Thoracic aorta (tissue), 2 donors: ENCODE measurements at regions not wholly inside any gene's neighbourhood (a gene's known extent, or its start where the extent isn't known, plus 50 kb on each side); places are given as distances from the start of the nearest gene placed in this dataset.

Experiments used
- ATAC-seq: fragments of 150-250 bp; one replicate; pipeline ENCODE4 v1.8.0; 2017; ENCODE audit warnings: low read depth; ENCODE audit not compliant: insufficient number of reproducible peaks, low FRiP score
- DNase-seq: peaks from one replicate; pipeline ENCODE4 v3.0.0-alpha.2; 2020; ENCODE audit warnings: low spot score
- H3K27ac ChIP-seq, 2 donors: fragments of 200-600 bp; sonication (generic); 1 replicate in 1 of 2; 2 replicates in 1 of 2; pipeline ENCODE4 v1.5.1; 2016; ENCODE audit warnings: mild to moderate bottlenecking in 2 of 2, moderate library complexity in 2 of 2
- H3K27me3 ChIP-seq: fragments of 200-600 bp; sonication (generic); replicated peaks from 2 replicates; pipeline ENCODE4 v1.6.0; 2016; ENCODE audit warnings: mild to moderate bottlenecking; ENCODE audit not compliant: insufficient read depth
- H3K36me3 ChIP-seq: fragments of 200-600 bp; sonication (generic); one replicate; pipeline ENCODE4 v1.5.1; 2016
- H3K4me1 ChIP-seq, 2 donors: fragments of 200-600 bp; sonication (generic); 1 replicate in 1 of 2; 2 replicates in 1 of 2; pipeline versions ENCODE4 v1.5.1 to v1.6.0; 2016; ENCODE audit warnings: low read depth in 2 of 2, mild to moderate bottlenecking in 1 of 2; ENCODE audit not compliant: control insufficient read depth in 1 of 2
- H3K4me3 ChIP-seq: fragments of 200-600 bp; sonication (generic); 2 replicates; pipeline ENCODE4 v1.5.1; 2016; ENCODE audit warnings: mild to moderate bottlenecking
- H3K9me3 ChIP-seq: fragments of 200-600 bp; sonication (generic); 2 replicates; pipeline ENCODE4 v1.5.1; 2016
- TF ChIP-seq, protein P1 (sequence below): fragments of 200-600 bp; sonication (generic); IDR thresholded peaks from one replicate; pipeline ENCODE4 v1.5.1; 2019; ENCODE audit warnings: antibody characterized with exemption

DNA sequence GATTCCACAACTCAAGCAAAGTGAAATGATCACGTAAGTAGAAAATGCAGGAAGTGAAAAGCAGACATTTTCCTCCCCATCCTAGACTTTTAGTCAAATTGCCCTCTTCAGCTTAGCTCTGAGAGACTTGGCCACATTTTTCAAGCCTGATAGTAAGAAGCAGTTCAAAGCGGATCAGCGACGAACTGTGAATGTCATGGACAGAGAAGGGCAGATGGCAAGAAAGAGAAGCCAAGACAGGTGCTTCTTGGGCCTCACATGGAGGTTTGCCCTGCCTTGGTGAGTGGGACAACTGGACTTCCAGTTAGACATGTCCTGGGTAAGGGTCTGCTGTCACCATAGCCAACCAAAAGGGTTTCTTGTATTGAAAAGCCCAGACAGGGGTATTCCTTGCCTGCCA lies 291.5 kb downstream of the MED10 start:
- Histone ChIP-seq H3K9me3 (no peaks in the 10 kb centered on the region), H3K4me1 (peaks cover 0 to 7% of the 10 kb centered on the region in 2 donors), H3K27me3 (no peaks in the 10 kb centered on the region), H3K4me3 (no peak overlapping the region), H3K36me3 (no peaks in the 10 kb centered on the region), H3K27ac (no peak overlapping the region)
- TF ChIP-seq, protein P1, sequence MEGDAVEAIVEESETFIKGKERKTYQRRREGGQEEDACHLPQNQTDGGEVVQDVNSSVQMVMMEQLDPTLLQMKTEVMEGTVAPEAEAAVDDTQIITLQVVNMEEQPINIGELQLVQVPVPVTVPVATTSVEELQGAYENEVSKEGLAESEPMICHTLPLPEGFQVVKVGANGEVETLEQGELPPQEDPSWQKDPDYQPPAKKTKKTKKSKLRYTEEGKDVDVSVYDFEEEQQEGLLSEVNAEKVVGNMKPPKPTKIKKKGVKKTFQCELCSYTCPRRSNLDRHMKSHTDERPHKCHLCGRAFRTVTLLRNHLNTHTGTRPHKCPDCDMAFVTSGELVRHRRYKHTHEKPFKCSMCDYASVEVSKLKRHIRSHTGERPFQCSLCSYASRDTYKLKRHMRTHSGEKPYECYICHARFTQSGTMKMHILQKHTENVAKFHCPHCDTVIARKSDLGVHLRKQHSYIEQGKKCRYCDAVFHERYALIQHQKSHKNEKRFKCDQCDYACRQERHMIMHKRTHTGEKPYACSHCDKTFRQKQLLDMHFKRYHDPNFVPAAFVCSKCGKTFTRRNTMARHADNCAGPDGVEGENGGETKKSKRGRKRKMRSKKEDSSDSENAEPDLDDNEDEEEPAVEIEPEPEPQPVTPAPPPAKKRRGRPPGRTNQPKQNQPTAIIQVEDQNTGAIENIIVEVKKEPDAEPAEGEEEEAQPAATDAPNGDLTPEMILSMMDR: no peak
- no peak for ATAC-seq
- no peak for DNase-seq

DNA sequence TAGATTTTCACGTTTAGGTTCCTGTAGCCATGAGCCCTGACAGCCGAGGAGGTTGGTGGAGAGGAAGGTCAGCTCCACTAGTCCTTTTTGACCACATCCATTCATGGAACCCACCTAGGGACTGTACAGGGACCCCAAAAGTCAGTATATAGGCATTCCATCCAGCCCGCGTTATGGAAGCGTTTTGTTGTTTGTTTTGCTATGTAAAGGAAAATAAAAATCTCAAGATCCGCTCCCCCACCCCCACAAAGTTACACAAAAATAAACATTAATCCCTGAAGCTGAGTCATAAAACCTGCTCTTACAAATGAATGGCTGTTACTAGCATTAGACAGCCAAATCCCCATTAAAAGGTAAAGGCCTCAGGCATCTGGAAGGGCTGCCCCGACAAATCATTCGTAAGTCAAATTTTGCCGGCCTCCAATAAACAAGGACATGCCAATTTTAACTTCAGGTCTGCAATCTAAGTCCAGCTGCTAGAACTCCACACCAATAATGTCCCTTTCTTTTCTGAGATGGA lies 292.9 kb downstream of the MED10 start:
- Histone ChIP-seq H3K27me3 (no peaks in the 10 kb centered on the region), H3K4me3 (no peak overlapping the region), H3K4me1 (peaks cover 0 to 7% of the 10 kb centered on the region in 2 donors), H3K27ac (no peak overlapping the region), H3K36me3 (no peaks in the 10 kb centered on the region), H3K9me3 (no peaks in the 10 kb centered on the region)
- ATAC-seq (no peak), DNase-seq (no peak)
- TF ChIP-seq, protein P1: no peak

DNA sequence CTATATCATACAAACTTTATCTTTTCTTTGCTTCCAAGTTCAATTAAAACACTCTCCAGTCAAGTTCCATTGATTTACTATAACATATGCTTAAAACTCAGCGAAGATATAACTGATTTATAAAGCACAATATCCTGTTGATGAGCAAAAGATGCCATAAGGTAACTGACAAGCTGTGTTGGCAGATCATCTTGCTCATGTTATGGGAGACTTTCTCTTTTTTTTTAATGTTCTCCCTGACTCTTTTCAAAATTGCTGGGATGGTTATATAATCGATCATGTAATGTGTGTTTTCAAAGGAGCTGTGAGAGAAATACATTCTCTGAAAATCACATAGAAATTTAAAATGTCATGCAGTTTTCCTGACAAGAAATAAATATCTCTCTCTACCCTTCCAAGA lies 293.5 kb downstream of the MED10 start:
- no peak for ATAC-seq
- Histone ChIP-seq H3K9me3 (no peaks in the 10 kb centered on the region), H3K4me3 (no peak overlapping the region), H3K27ac (no peak overlapping the region), H3K4me1 (peaks cover 0 to 7% of the 10 kb centered on the region in 2 donors), H3K27me3 (no peaks in the 10 kb centered on the region), H3K36me3 (no peaks in the 10 kb centered on the region)
- no peak for DNase-seq
- TF ChIP-seq, protein P1: no peak

DNA sequence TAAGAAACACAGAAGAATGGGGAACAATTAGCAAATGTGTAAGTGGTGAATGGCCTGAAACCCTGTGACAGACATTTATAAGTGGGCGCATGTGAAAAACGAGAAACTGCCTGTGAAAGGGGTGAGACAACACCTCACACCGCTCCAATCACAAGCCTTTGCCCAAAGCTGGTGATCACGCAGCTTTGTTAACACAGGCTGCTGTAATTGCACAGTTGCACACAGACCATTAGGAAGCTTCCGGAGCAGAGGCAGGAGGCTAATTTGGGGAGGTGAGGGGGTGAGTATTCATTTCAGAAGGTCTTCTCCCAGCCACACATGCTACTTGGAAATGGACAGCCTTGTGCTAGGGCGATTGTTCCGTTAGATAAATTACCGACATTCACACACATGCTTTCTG lies 294.0 kb downstream of the MED10 start:
- TF ChIP-seq, protein P1: no peak
- Histone ChIP-seq H3K4me1 (peaks cover 0 to 7% of the 10 kb centered on the region in 2 donors), H3K36me3 (no peaks in the 10 kb centered on the region), H3K27ac (no peak overlapping the region), H3K4me3 (no peak overlapping the region), H3K27me3 (no peaks in the 10 kb centered on the region), H3K9me3 (no peaks in the 10 kb centered on the region)
- no peak for ATAC-seq
- no peak for DNase-seq

DNA sequence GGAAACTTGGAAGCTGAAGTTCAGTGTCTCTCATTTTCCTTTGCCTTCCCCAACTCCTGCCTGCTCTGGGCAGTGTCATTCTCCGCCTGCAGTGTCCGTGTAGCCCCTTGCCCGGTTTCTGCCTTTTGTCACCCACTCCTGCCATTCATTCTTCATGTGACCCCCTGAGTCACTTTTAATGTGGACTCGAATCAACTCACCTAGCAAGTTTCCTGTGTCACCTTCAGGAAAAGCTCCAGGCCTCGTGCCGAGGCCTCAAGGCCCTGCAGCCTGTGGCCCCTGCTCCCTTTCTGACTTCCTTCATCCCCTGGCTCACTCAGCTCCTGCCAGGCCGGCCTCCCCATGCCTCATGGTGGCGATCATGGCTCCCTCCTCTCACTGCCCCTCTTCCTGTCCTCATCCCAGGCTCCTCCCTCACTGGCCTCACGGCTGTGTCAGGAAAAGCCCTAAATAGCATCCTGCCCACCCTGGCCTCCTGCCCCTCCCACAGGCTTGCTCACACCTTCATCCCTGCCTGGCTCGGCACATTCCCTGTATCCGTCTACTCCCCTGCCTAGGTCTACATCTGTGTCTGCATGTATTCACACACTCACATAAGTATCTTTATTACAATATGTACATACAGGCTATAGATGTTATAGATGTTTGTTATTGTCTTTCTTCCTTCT lies 294.9 kb downstream of the MED10 start:
- DNase-seq (no peak), ATAC-seq (no peak)
- Histone ChIP-seq H3K36me3 (no peaks in the 10 kb centered on the region), H3K27me3 (no peaks in the 10 kb centered on the region), H3K9me3 (no peaks in the 10 kb centered on the region), H3K27ac (no peak overlapping the region), H3K4me1 (peaks cover 0 to 7% of the 10 kb centered on the region in 2 donors), H3K4me3 (no peak overlapping the region)
- TF ChIP-seq, protein P1: no peak
